Erythroblast (primary cell): ENCODE measurements at regions not wholly inside any gene's neighbourhood (a gene's known extent, or its start where the extent isn't known, plus 50 kb on each side); places are given as distances from the start of the nearest gene placed in this dataset.
A peak's percentile ranks its signal among the peaks of the same experiment; 100 is the strongest.
"Not testable (repeated sequence)": the region's sequence is repeated elsewhere in the genome, so short reads cannot be mapped to it uniquely, and the experiment has no call there.

Source experiments
- DNase-seq, 2 experiments: peaks; one replicate each; lab custom pipeline; 2025; lab: John Stamatoyannopoulos, UW
- GATA1 ChIP-seq: IDR thresholded peaks from 2 replicates; pipeline ENCODE4 v1.6.1; 2011; ENCODE audit warnings: low read depth, mild to moderate bottlenecking, control low read depth, low read length, moderate library complexity
- POLR2A ChIP-seq: IDR thresholded peaks from 2 replicates; pipeline ENCODE4 v1.6.1; 2011; ENCODE audit warnings: mild to moderate bottlenecking, low read length

GRCh38 chr14:22291406-22291805 is 297.6 kb downstream of the DAD1 start:
- no peak for DNase-seq
- TF ChIP-seq POLR2A (no peak), GATA1 (no peak)

- TF ChIP-seq GATA1 (no peak), POLR2A (no peak)
- no peak for DNase-seq
These were observed 299.5 kb downstream of the DAD1 start for GRCh38 chr14:22289570-22289969.

- no peak for TF ChIP-seq POLR2A
- no peak for TF ChIP-seq GATA1
- no peak for DNase-seq
These were observed 303.0 kb downstream of the DAD1 start for GRCh38 chr14:22285991-22286390.

GRCh38 chr14:22282949-22283348 is 306.1 kb downstream of the DAD1 start:
- TF ChIP-seq GATA1 (no peak), POLR2A (no peak)
- DNase-seq, result peak; percentile 24 to 51

- no peak for TF ChIP-seq GATA1
- no peak for TF ChIP-seq POLR2A
- no peak for DNase-seq
These were observed 306.6 kb downstream of the DAD1 start for GRCh38 chr14:22282417-22282816.

- DNase-seq, result not testable (repeated sequence)
These were observed 307.6 kb downstream of the DAD1 start for GRCh38 chr14:22281447-22281874.

- no peak for TF ChIP-seq POLR2A
- TF ChIP-seq GATA1, result no peak
- no peak for DNase-seq
These were observed 308.3 kb downstream of the DAD1 start for GRCh38 chr14:22280497-22281316.

- TF ChIP-seq POLR2A (no peak), GATA1 (no peak)
- peak in 1 of 2 experiments; percentile 12 for DNase-seq
These were observed 311.9 kb downstream of the DAD1 start for GRCh38 chr14:22276913-22277816.

- no peak for DNase-seq
- TF ChIP-seq GATA1 (no peak), POLR2A (no peak)
These were observed 316.9 kb downstream of the DAD1 start for GRCh38 chr14:22271838-22272799.

- TF ChIP-seq GATA1, result no peak
- no peak for TF ChIP-seq POLR2A
- peak; percentile 6 to 21 for DNase-seq
These were observed 320.1 kb downstream of the DAD1 start for GRCh38 chr14:22268875-22269274.

GRCh38 chr14:22266683-22267082 is 322.3 kb downstream of the DAD1 start:
- DNase-seq, result no peak
- TF ChIP-seq POLR2A (no peak), GATA1 (no peak)

GRCh38 chr14:22266142-22266442 is 322.9 kb downstream of the DAD1 start:
- TF ChIP-seq GATA1 (no peak), POLR2A (no peak)
- DNase-seq, result no peak
